ENCODE measurements at regions not wholly inside any gene's neighbourhood (a gene's known extent, or its start where the extent isn't known, plus 50 kb on each side); places are given as distances from the start of the nearest gene placed in this dataset.

GRCh38 chr13:47317356-47317755 lies 420.5 kb upstream of the HTR2A start:
- DNase-seq: no peak

GRCh38 chr13:47310401-47310800 lies 413.5 kb upstream of the HTR2A start:
- DNase-seq: no peak

- DNase-seq: no peak
Measured at GRCh38 chr13:47306991-47307390, 410.1 kb upstream of the HTR2A start.

GRCh38 chr13:47303626-47304025 lies 406.8 kb upstream of the HTR2A start:
- DNase-seq: no peak

GRCh38 chr13:47299304-47299703 lies 402.5 kb upstream of the HTR2A start:
- DNase-seq: no peak

- DNase-seq: no peak
Measured at GRCh38 chr13:47298506-47298905, 401.7 kb upstream of the HTR2A start.

- DNase-seq: no peak
Measured at GRCh38 chr13:47294691-47295090, 397.8 kb upstream of the HTR2A start.

GRCh38 chr13:47291107-47291656 lies 394.3 kb upstream of the HTR2A start:
- no peak for DNase-seq

- no peak for DNase-seq
Measured at GRCh38 chr13:47289567-47289966, 392.7 kb upstream of the HTR2A start.

- no peak for DNase-seq
Measured at GRCh38 chr13:47288546-47288945, 391.7 kb upstream of the HTR2A start.

- DNase-seq: no peak
Measured at GRCh38 chr13:47287291-47287751, 390.5 kb upstream of the HTR2A start.

GRCh38 chr13:47281991-47282390 lies 385.1 kb upstream of the HTR2A start:
- DNase-seq: no peak

- DNase-seq: no peak
Measured at GRCh38 chr13:47279920-47280319, 383.1 kb upstream of the HTR2A start.

- DNase-seq: no peak
Measured at GRCh38 chr13:47277774-47278173, 380.9 kb upstream of the HTR2A start.

- DNase-seq: no peak
Measured at GRCh38 chr13:47268270-47268669, 371.4 kb upstream of the HTR2A start.

GRCh38 chr13:47258384-47258783 lies 361.5 kb upstream of the HTR2A start:
- no peak for DNase-seq

- DNase-seq: no peak
Measured at GRCh38 chr13:47256618-47257017, 359.8 kb upstream of the HTR2A start.

- DNase-seq: no peak
Measured at GRCh38 chr13:47252627-47253026, 355.8 kb upstream of the HTR2A start.

- DNase-seq: no peak
Measured at GRCh38 chr13:47251771-47252170, 354.9 kb upstream of the HTR2A start.

GRCh38 chr13:47250146-47250545 lies 353.3 kb upstream of the HTR2A start:
- DNase-seq: no peak

- no peak for DNase-seq
Measured at GRCh38 chr13:47249266-47249665, 352.4 kb upstream of the HTR2A start.

- no peak for DNase-seq
Measured at GRCh38 chr13:47241446-47241845, 344.6 kb upstream of the HTR2A start.

GRCh38 chr13:47239025-47239424 lies 342.2 kb upstream of the HTR2A start:
- DNase-seq: no peak

- DNase-seq: no peak
Measured at GRCh38 chr13:47237571-47237970, 340.7 kb upstream of the HTR2A start.

- no peak for DNase-seq
Measured at GRCh38 chr13:47233734-47234133, 336.9 kb upstream of the HTR2A start.

- DNase-seq: no peak
Measured at GRCh38 chr13:47232516-47232915, 335.7 kb upstream of the HTR2A start.

All from NCI-H1694 treated with DMSO at 0.1 percent for 48 hours (cell line).